ENCODE measurements at regions not wholly inside any gene's neighbourhood (a gene's known extent, or its start where the extent isn't known, plus 50 kb on each side); places are given as distances from the start of the nearest gene placed in this dataset.

- Histone ChIP-seq H3K36me3 (no peaks in the 10 kb centered on the region), H3K9me3 (no peaks in the 10 kb centered on the region), H3K27ac (no peak overlapping the region), H3K4me3 (no peak overlapping the region), H3K4me1 (no peaks in the 10 kb centered on the region), H3K27me3 (no peaks in the 10 kb centered on the region)
- no peak for TF ChIP-seq POLR2A (IDR thresholded peaks at IDR 0.05)
- TF ChIP-seq CTCF (IDR thresholded peaks at IDR 0.05) = no peak
- no peak for TF ChIP-seq EP300 (IDR thresholded peaks at IDR 0.05)
- no peak for DNase-seq (ENCODE audit: low spot score in 2 of 2)
Measured at GRCh38 chr6:126419901-126420300, 80.0 kb downstream of the CENPW start.

- Histone ChIP-seq H3K27ac (no peak overlapping the region), H3K4me3 (no peak overlapping the region), H3K4me1 (no peaks in the 10 kb centered on the region), H3K36me3 (no peaks in the 10 kb centered on the region), H3K9me3 (no peaks in the 10 kb centered on the region), H3K27me3 (no peaks in the 10 kb centered on the region)
- no peak for DNase-seq (ENCODE audit: low spot score in 2 of 2)
- TF ChIP-seq CTCF (IDR thresholded peaks at IDR 0.05) (no peak), POLR2A (IDR thresholded peaks at IDR 0.05) (no peak), EP300 (IDR thresholded peaks at IDR 0.05) (no peak)
- 72 to 75% methylated on average over 2 of the region's 2 CpGs for WGBS, 2 donors
Measured at GRCh38 chr6:126422912-126423311, 83.0 kb downstream of the CENPW start.

- Histone ChIP-seq H3K36me3 (no peaks in the 10 kb centered on the region), H3K27me3 (no peaks in the 10 kb centered on the region), H3K4me1 (no peaks in the 10 kb centered on the region), H3K9me3 (no peaks in the 10 kb centered on the region), H3K27ac (no peak overlapping the region), H3K4me3 (no peak overlapping the region)
- WGBS, 2 donors = 83 to 88% methylated on average over 3 of the region's 3 CpGs
- TF ChIP-seq CTCF (IDR thresholded peaks at IDR 0.05) (no peak), POLR2A (IDR thresholded peaks at IDR 0.05) (no peak), EP300 (IDR thresholded peaks at IDR 0.05) (no peak)
- DNase-seq (ENCODE audit: low spot score in 2 of 2) = no peak
Measured at GRCh38 chr6:126427713-126428112, 87.8 kb downstream of the CENPW start.

- Histone ChIP-seq H3K4me3 (no peak overlapping the region), H3K27me3 (no peaks in the 10 kb centered on the region), H3K27ac (no peak overlapping the region), H3K9me3 (no peaks in the 10 kb centered on the region), H3K4me1 (no peaks in the 10 kb centered on the region), H3K36me3 (no peaks in the 10 kb centered on the region)
- no peak for TF ChIP-seq POLR2A (IDR thresholded peaks at IDR 0.05)
- no peak for TF ChIP-seq EP300 (IDR thresholded peaks at IDR 0.05)
- no peak for TF ChIP-seq CTCF (IDR thresholded peaks at IDR 0.05)
- WGBS, 2 donors = 84 to 96% methylated on average over 1 of the region's 1 CpG
- no peak for DNase-seq (ENCODE audit: low spot score in 2 of 2)
Measured at GRCh38 chr6:126429866-126430265, 90.0 kb downstream of the CENPW start.

- DNase-seq (ENCODE audit: low spot score in 2 of 2) = no peak
- Histone ChIP-seq H3K36me3 (no peaks in the 10 kb centered on the region), H3K4me1 (no peaks in the 10 kb centered on the region), H3K27ac (no peak overlapping the region), H3K9me3 (no peaks in the 10 kb centered on the region), H3K4me3 (no peak overlapping the region), H3K27me3 (no peaks in the 10 kb centered on the region)
- no peak for TF ChIP-seq CTCF (IDR thresholded peaks at IDR 0.05)
- TF ChIP-seq POLR2A (IDR thresholded peaks at IDR 0.05) = no peak
- TF ChIP-seq EP300 (IDR thresholded peaks at IDR 0.05) = no peak
Measured at GRCh38 chr6:126432564-126432963, 92.6 kb downstream of the CENPW start.
